GM23338 (cell line): ENCODE measurements at regions not wholly inside any gene's neighbourhood (a gene's known extent, or its start where the extent isn't known, plus 50 kb on each side); places are given as distances from the start of the nearest gene placed in this dataset.
"Not testable (repeated sequence)": the region's sequence is repeated elsewhere in the genome, so short reads cannot be mapped to it uniquely, and the experiment has no call there.

Experiments
- ATAC-seq: fragments of 200-7000 bp; cut with Tn5 transposase; 3 replicates; pipeline ENCODE4 v1.9.1; 2020
- DNase-seq: peaks from one replicate; pipeline ENCODE4 v3.0.0-alpha.2; 2015; ENCODE audit warnings: low spot score
- H2AFZ ChIP-seq: fragments of 200-600 bp; sonication (generic); 2 replicates; pipeline ENCODE4 v1.8.0; 2016; ENCODE audit warnings: antibody characterized with exemption, mild to moderate bottlenecking, moderate library complexity
- H3F3A ChIP-seq: fragments of 200-600 bp; sonication (generic); replicated peaks from 2 replicates; pipeline ENCODE4 v1.8.0; 2017; ENCODE audit warnings: antibody characterized with exemption, mixed run types, low read depth
- H3K27ac ChIP-seq: fragments of 200-600 bp; sonication (generic); 2 replicates; pipeline ENCODE4 v1.6.1; 2016; ENCODE audit warnings: low read depth
- H3K27me3 ChIP-seq: fragments of 200-600 bp; sonication (generic); 2 replicates; pipeline ENCODE4 v1.8.0; 2016; ENCODE audit warnings: mild to moderate bottlenecking, mixed run types, moderate library complexity; ENCODE audit not compliant: insufficient read depth
- H3K36me3 ChIP-seq: fragments of 200-600 bp; sonication (generic); 2 replicates; pipeline ENCODE4 v1.8.0; 2016; ENCODE audit warnings: mild to moderate bottlenecking; ENCODE audit not compliant: insufficient read depth
- H3K4me1 ChIP-seq: fragments of 200-600 bp; sonication (generic); 2 replicates; pipeline ENCODE4 v1.8.0; 2016; ENCODE audit warnings: mild to moderate bottlenecking, moderate library complexity; ENCODE audit not compliant: insufficient read depth
- H3K4me2 ChIP-seq: fragments of 200-600 bp; sonication (generic); 2 replicates; pipeline ENCODE4 v1.7.1; 2017; ENCODE audit warnings: mixed run types
- H3K4me3 ChIP-seq: fragments of 200-600 bp; sonication (generic); 2 replicates; pipeline ENCODE4 v1.6.1; 2016; ENCODE audit warnings: mixed run types
- H3K79me2 ChIP-seq: fragments of 200-600 bp; sonication (generic); replicated peaks from 2 replicates; pipeline ENCODE4 v1.8.0; 2017; ENCODE audit warnings: mild to moderate bottlenecking; ENCODE audit not compliant: insufficient read depth
- H3K9me2 ChIP-seq: fragments of 200-600 bp; sonication (generic); 2 replicates; pipeline ENCODE4 v1.8.0; 2017; ENCODE audit not compliant: insufficient read depth
- H4K20me1 ChIP-seq: fragments of 200-600 bp; sonication (generic); replicated peaks from 2 replicates; pipeline ENCODE4 v1.8.0; 2017; ENCODE audit warnings: mild to moderate bottlenecking; ENCODE audit not compliant: insufficient read depth
- H3K27ac Mint-ChIP-seq: 2 replicates; pipeline ENCODE4 v1.8.0; 2020; ENCODE audit warnings: inconsistent platforms, mild to moderate bottlenecking, moderate library complexity, mixed read lengths
- H3K27me3 Mint-ChIP-seq: 3 replicates; pipeline ENCODE4 v1.8.0; 2022; ENCODE audit warnings: low read depth, mild to moderate bottlenecking, moderate library complexity, mixed read lengths, inconsistent platforms; ENCODE audit not compliant: insufficient read depth, poor library complexity
- H3K36me3 Mint-ChIP-seq: 3 replicates; pipeline ENCODE4 v1.8.0; 2021; ENCODE audit warnings: low read depth, mild to moderate bottlenecking, inconsistent platforms, moderate library complexity, mixed read lengths
- H3K4me1 Mint-ChIP-seq: 3 replicates; pipeline ENCODE4 v1.8.0; 2020; ENCODE audit warnings: mild to moderate bottlenecking, inconsistent platforms, mixed read lengths
- H3K4me3 Mint-ChIP-seq: 3 replicates; pipeline ENCODE4 v1.8.0; 2021; ENCODE audit warnings: moderate library complexity, mild to moderate bottlenecking, inconsistent platforms, mixed read lengths
- H3K9me3 Mint-ChIP-seq: 3 replicates; pipeline ENCODE4 v1.8.0; 2020; ENCODE audit warnings: moderate library complexity, mild to moderate bottlenecking, inconsistent platforms, mixed read lengths
- CREB1 ChIP-seq: fragments of 250-450 bp; sonication (Bioruptor Pico); IDR thresholded peaks from 2 replicates; pipeline ENCODE4 v1.5.0; 2020; ENCODE audit warnings: low read depth, mild to moderate bottlenecking, moderate library complexity
- EZH2 ChIP-seq: fragments of 200-600 bp; sonication (generic); IDR thresholded peaks from one replicate; pipeline ENCODE4 v1.8.0; 2017; ENCODE audit warnings: antibody characterized with exemption, mild to moderate bottlenecking, low read depth; ENCODE audit not compliant: unreplicated experiment
- EZH2phosphoT487 ChIP-seq: fragments of 200-600 bp; sonication (generic); IDR thresholded peaks from one replicate; pipeline ENCODE4 v1.8.1; 2018; ENCODE audit warnings: antibody characterized with exemption; ENCODE audit not compliant: unreplicated experiment
- JUNB ChIP-seq: IDR thresholded peaks from one replicate; pipeline ENCODE4 v1.6.1; 2016; ENCODE audit warnings: antibody characterized with exemption; ENCODE audit not compliant: unreplicated experiment
- NANOG ChIP-seq: IDR thresholded peaks from 2 replicates; pipeline ENCODE4 v1.6.1; 2016; ENCODE audit warnings: antibody characterized with exemption, borderline replicate concordance
- POLR2AphosphoS5 ChIP-seq: IDR thresholded peaks from 2 replicates; pipeline ENCODE4 v1.6.1; 2016; ENCODE audit warnings: antibody characterized with exemption, low read depth
- STAT1 ChIP-seq: IDR thresholded peaks from one replicate; pipeline ENCODE4 v1.6.1; 2016; ENCODE audit warnings: antibody characterized with exemption; ENCODE audit not compliant: unreplicated experiment
- ZNF114 ChIP-seq: fragments of 250-450 bp; sonication (Bioruptor Pico); IDR thresholded peaks from 2 replicates; pipeline ENCODE4 v1.5.0; 2020; ENCODE audit warnings: mild to moderate bottlenecking, moderate library complexity
- ZNF331 ChIP-seq: fragments of 250-450 bp; sonication (Bioruptor Pico); IDR thresholded peaks from 2 replicates; pipeline ENCODE4 v1.5.0; 2020; ENCODE audit warnings: low read depth, mild to moderate bottlenecking, moderate library complexity
- TF ChIP-seq, protein P1 (sequence below): fragments of 250-450 bp; sonication (Bioruptor Pico); IDR thresholded peaks from 2 replicates; pipeline ENCODE4 v1.5.0; 2020; ENCODE audit warnings: mild to moderate bottlenecking, moderate library complexity
- TF ChIP-seq, protein P2 (sequence below): IDR thresholded peaks from 2 replicates; pipeline ENCODE4 v1.6.1; 2016; ENCODE audit warnings: antibody characterized with exemption
- TF ChIP-seq, protein P3 (sequence below), 2 experiments: fragments of 200-600 bp in 1 of 2; sonication (generic) in 1 of 2; conservative IDR thresholded peaks; 2 replicates each; pipeline versions ENCODE4 v1.5.1 to v1.6.1; 2016 to 2017; ENCODE audit warnings: antibody characterized with exemption in 2 of 2, low read depth in 2 of 2, mild to moderate bottlenecking in 2 of 2, moderate library complexity in 1 of 2

DNA sequence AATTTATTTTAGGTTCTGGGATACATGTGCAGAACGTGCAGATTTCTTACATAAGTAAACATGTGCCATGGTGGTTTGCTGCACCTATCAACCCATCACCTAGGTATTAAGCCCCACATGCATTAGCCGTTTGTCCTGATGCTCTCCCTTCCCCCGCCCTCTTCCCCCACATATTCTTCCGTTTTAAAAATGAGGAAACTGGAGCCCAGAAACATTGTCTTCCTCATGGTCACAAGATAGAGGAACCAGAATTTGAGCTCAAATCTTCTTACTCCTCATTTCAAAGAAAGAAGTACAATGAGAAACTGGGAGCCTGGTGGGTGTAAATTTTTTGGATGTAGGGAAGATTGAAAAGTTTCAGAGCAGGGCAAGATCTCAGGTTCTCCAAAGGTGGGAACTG is 56.1 kb upstream of the USP3 start:
- Mint-ChIP-seq H3K36me3 (no peaks in the 10 kb centered on the region), H3K9me3 (no peaks in the 10 kb centered on the region), H3K27me3 (no peaks in the 10 kb centered on the region), H3K27ac (no peak overlapping the region), H3K4me1 (peaks cover 27% of the 10 kb centered on the region), H3K4me3 (no peak overlapping the region)
- Histone ChIP-seq H3F3A (no peaks in the 10 kb centered on the region), H3K79me2 (no peaks in the 10 kb centered on the region), H3K36me3 (no peaks in the 10 kb centered on the region), H3K9me2 (no peaks in the 10 kb centered on the region), H3K27me3 (no peaks in the 10 kb centered on the region), H2AFZ (peak overlapping the region; percentile 47; the same call in 1 of the 2 replicates), H3K27ac (no peak overlapping the region), H3K4me1 (peaks cover 24% of the 10 kb centered on the region), H3K4me3 (no peak overlapping the region), H3K4me2 (no peak overlapping the region), H4K20me1 (no peaks in the 10 kb centered on the region)
- no peak for TF ChIP-seq EZH2phosphoT487
- no peak for TF ChIP-seq POLR2AphosphoS5
- no peak for TF ChIP-seq NANOG
- TF ChIP-seq STAT1: no peak
- no peak for TF ChIP-seq EZH2
- TF ChIP-seq, protein P1, sequence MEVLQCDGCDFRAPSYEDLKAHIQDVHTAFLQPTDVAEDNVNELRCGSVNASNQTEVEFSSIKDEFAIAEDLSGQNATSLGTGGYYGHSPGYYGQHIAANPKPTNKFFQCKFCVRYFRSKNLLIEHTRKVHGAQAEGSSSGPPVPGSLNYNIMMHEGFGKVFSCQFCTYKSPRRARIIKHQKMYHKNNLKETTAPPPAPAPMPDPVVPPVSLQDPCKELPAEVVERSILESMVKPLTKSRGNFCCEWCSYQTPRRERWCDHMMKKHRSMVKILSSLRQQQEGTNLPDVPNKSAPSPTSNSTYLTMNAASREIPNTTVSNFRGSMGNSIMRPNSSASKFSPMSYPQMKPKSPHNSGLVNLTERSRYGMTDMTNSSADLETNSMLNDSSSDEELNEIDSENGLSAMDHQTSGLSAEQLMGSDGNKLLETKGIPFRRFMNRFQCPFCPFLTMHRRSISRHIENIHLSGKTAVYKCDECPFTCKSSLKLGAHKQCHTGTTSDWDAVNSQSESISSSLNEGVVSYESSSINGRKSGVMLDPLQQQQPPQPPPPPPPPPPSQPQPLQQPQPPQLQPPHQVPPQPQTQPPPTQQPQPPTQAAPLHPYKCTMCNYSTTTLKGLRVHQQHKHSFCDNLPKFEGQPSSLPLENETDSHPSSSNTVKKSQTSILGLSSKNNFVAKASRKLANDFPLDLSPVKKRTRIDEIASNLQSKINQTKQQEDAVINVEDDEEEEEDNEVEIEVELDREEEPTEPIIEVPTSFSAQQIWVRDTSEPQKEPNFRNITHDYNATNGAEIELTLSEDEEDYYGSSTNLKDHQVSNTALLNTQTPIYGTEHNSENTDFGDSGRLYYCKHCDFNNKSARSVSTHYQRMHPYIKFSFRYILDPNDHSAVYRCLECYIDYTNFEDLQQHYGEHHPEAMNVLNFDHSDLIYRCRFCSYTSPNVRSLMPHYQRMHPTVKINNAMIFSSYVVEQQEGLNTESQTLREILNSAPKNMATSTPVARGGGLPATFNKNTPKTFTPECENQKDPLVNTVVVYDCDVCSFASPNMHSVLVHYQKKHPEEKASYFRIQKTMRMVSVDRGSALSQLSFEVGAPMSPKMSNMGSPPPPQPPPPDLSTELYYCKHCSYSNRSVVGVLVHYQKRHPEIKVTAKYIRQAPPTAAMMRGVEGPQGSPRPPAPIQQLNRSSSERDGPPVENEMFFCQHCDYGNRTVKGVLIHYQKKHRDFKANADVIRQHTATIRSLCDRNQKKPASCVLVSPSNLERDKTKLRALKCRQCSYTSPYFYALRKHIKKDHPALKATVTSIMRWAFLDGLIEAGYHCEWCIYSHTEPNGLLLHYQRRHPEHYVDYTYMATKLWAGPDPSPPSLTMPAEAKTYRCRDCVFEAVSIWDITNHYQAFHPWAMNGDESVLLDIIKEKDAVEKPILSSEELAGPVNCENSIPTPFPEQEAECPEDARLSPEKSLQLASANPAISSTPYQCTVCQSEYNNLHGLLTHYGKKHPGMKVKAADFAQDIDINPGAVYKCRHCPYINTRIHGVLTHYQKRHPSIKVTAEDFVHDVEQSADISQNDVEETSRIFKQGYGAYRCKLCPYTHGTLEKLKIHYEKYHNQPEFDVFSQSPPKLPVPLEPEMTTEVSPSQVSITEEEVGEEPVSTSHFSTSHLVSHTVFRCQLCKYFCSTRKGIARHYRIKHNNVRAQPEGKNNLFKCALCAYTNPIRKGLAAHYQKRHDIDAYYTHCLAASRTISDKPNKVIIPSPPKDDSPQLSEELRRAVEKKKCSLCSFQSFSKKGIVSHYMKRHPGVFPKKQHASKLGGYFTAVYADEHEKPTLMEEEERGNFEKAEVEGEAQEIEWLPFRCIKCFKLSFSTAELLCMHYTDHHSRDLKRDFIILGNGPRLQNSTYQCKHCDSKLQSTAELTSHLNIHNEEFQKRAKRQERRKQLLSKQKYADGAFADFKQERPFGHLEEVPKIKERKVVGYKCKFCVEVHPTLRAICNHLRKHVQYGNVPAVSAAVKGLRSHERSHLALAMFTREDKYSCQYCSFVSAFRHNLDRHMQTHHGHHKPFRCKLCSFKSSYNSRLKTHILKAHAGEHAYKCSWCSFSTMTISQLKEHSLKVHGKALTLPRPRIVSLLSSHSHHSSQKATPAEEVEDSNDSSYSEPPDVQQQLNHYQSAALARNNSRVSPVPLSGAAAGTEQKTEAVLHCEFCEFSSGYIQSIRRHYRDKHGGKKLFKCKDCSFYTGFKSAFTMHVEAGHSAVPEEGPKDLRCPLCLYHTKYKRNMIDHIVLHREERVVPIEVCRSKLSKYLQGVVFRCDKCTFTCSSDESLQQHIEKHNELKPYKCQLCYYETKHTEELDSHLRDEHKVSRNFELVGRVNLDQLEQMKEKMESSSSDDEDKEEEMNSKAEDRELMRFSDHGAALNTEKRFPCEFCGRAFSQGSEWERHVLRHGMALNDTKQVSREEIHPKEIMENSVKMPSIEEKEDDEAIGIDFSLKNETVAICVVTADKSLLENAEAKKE (CRISPR knock-in tag): no peak
- TF ChIP-seq, protein P2, sequence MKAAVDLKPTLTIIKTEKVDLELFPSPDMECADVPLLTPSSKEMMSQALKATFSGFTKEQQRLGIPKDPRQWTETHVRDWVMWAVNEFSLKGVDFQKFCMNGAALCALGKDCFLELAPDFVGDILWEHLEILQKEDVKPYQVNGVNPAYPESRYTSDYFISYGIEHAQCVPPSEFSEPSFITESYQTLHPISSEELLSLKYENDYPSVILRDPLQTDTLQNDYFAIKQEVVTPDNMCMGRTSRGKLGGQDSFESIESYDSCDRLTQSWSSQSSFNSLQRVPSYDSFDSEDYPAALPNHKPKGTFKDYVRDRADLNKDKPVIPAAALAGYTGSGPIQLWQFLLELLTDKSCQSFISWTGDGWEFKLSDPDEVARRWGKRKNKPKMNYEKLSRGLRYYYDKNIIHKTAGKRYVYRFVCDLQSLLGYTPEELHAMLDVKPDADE: no peak
- no peak for TF ChIP-seq ZNF331 (CRISPR knock-in tag)
- TF ChIP-seq ZNF114 (CRISPR knock-in tag): no peak
- TF ChIP-seq JUNB: no peak
- TF ChIP-seq, protein P3, sequence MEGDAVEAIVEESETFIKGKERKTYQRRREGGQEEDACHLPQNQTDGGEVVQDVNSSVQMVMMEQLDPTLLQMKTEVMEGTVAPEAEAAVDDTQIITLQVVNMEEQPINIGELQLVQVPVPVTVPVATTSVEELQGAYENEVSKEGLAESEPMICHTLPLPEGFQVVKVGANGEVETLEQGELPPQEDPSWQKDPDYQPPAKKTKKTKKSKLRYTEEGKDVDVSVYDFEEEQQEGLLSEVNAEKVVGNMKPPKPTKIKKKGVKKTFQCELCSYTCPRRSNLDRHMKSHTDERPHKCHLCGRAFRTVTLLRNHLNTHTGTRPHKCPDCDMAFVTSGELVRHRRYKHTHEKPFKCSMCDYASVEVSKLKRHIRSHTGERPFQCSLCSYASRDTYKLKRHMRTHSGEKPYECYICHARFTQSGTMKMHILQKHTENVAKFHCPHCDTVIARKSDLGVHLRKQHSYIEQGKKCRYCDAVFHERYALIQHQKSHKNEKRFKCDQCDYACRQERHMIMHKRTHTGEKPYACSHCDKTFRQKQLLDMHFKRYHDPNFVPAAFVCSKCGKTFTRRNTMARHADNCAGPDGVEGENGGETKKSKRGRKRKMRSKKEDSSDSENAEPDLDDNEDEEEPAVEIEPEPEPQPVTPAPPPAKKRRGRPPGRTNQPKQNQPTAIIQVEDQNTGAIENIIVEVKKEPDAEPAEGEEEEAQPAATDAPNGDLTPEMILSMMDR (conservative IDR thresholded peaks at IDR 0.05; ENCODE audit: low read depth in 2 of 2): no peak
- no peak for TF ChIP-seq CREB1
- no peak for ATAC-seq
- DNase-seq: no peak

DNA sequence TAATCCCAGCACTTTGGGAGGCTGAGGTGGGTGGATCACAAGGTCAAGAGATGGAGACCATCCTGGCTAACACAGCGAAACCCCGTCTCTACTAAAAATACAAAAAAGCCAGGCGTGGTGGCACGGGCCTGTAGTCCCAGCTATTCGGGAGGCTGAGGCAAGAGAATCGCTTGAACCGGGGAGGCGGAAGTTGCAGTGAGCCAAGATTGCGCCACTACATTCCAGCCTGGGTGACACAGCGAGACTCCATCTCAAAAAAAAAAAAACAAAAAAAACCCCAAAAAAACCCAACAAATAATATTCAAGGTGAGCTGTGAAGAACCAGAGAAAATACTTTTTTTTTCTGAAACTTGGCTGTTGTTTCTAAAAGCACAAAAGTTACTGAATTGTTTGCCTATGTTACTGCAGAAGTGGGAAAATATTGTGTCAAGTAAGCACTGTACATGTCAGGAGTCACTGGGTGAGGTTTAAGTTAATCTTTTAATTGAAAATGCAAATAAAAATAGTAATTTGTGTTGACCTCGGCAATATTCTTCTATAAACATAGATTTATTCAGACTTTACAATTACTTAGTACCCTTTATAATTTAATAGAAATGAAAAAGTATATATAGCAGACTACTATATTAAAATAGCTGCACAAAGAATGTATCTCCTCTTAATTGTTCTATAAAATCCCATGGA is 55.4 kb upstream of the USP3 start:
- H3K27ac Mint-ChIP-seq, H3K9me3 Mint-ChIP-seq, H3K27me3 Mint-ChIP-seq, H3F3A ChIP-seq, ATAC-seq, H3K27ac ChIP-seq, H3K9me2 ChIP-seq, H3K4me3 Mint-ChIP-seq, H3K36me3 Mint-ChIP-seq, DNase-seq, H3K27me3 ChIP-seq, H3K4me2 ChIP-seq, H3K4me3 ChIP-seq, H3K36me3 ChIP-seq, H3K79me2 ChIP-seq, H4K20me1 ChIP-seq: not testable (repeated sequence)
- Histone ChIP-seq H2AFZ (peak overlapping the region; percentile 47; the same call in 1 of the 2 replicates), H3K4me1 (peaks cover 24% of the 10 kb centered on the region)
- peaks cover 27% of the 10 kb centered on the region for H3K4me1 Mint-ChIP-seq
